GM23338 (cell line): ENCODE measurements at regions not wholly inside any gene's neighbourhood (a gene's known extent, or its start where the extent isn't known, plus 50 kb on each side); places are given as distances from the start of the nearest gene placed in this dataset.
A peak's percentile ranks its signal among the peaks of the same experiment; 100 is the strongest.

Experiments used
- ATAC-seq: fragments of 200-7000 bp; cut with Tn5 transposase; 3 replicates; pipeline ENCODE4 v1.9.1; 2020
- DNase-seq: peaks from one replicate; pipeline ENCODE4 v3.0.0-alpha.2; 2015; ENCODE audit warnings: low spot score
- H2AFZ ChIP-seq: fragments of 200-600 bp; sonication (generic); 2 replicates; pipeline ENCODE4 v1.8.0; 2016; ENCODE audit warnings: antibody characterized with exemption, mild to moderate bottlenecking, moderate library complexity
- H3F3A ChIP-seq: fragments of 200-600 bp; sonication (generic); replicated peaks from 2 replicates; pipeline ENCODE4 v1.8.0; 2017; ENCODE audit warnings: antibody characterized with exemption, mixed run types, low read depth
- H3K27ac ChIP-seq: fragments of 200-600 bp; sonication (generic); 2 replicates; pipeline ENCODE4 v1.6.1; 2016; ENCODE audit warnings: low read depth
- H3K27me3 ChIP-seq: fragments of 200-600 bp; sonication (generic); 2 replicates; pipeline ENCODE4 v1.8.0; 2016; ENCODE audit warnings: mild to moderate bottlenecking, mixed run types, moderate library complexity; ENCODE audit not compliant: insufficient read depth
- H3K36me3 ChIP-seq: fragments of 200-600 bp; sonication (generic); 2 replicates; pipeline ENCODE4 v1.8.0; 2016; ENCODE audit warnings: mild to moderate bottlenecking; ENCODE audit not compliant: insufficient read depth
- H3K4me1 ChIP-seq: fragments of 200-600 bp; sonication (generic); 2 replicates; pipeline ENCODE4 v1.8.0; 2016; ENCODE audit warnings: mild to moderate bottlenecking, moderate library complexity; ENCODE audit not compliant: insufficient read depth
- H3K4me2 ChIP-seq: fragments of 200-600 bp; sonication (generic); 2 replicates; pipeline ENCODE4 v1.7.1; 2017; ENCODE audit warnings: mixed run types
- H3K4me3 ChIP-seq: fragments of 200-600 bp; sonication (generic); 2 replicates; pipeline ENCODE4 v1.6.1; 2016; ENCODE audit warnings: mixed run types
- H3K79me2 ChIP-seq: fragments of 200-600 bp; sonication (generic); replicated peaks from 2 replicates; pipeline ENCODE4 v1.8.0; 2017; ENCODE audit warnings: mild to moderate bottlenecking; ENCODE audit not compliant: insufficient read depth
- H3K9me2 ChIP-seq: fragments of 200-600 bp; sonication (generic); 2 replicates; pipeline ENCODE4 v1.8.0; 2017; ENCODE audit not compliant: insufficient read depth
- H4K20me1 ChIP-seq: fragments of 200-600 bp; sonication (generic); replicated peaks from 2 replicates; pipeline ENCODE4 v1.8.0; 2017; ENCODE audit warnings: mild to moderate bottlenecking; ENCODE audit not compliant: insufficient read depth
- H3K27ac Mint-ChIP-seq: 2 replicates; pipeline ENCODE4 v1.8.0; 2020; ENCODE audit warnings: inconsistent platforms, mild to moderate bottlenecking, moderate library complexity, mixed read lengths
- H3K27me3 Mint-ChIP-seq: 3 replicates; pipeline ENCODE4 v1.8.0; 2022; ENCODE audit warnings: low read depth, mild to moderate bottlenecking, moderate library complexity, mixed read lengths, inconsistent platforms; ENCODE audit not compliant: insufficient read depth, poor library complexity
- H3K36me3 Mint-ChIP-seq: 3 replicates; pipeline ENCODE4 v1.8.0; 2021; ENCODE audit warnings: low read depth, mild to moderate bottlenecking, inconsistent platforms, moderate library complexity, mixed read lengths
- H3K4me1 Mint-ChIP-seq: 3 replicates; pipeline ENCODE4 v1.8.0; 2020; ENCODE audit warnings: mild to moderate bottlenecking, inconsistent platforms, mixed read lengths
- H3K4me3 Mint-ChIP-seq: 3 replicates; pipeline ENCODE4 v1.8.0; 2021; ENCODE audit warnings: moderate library complexity, mild to moderate bottlenecking, inconsistent platforms, mixed read lengths
- H3K9me3 Mint-ChIP-seq: 3 replicates; pipeline ENCODE4 v1.8.0; 2020; ENCODE audit warnings: moderate library complexity, mild to moderate bottlenecking, inconsistent platforms, mixed read lengths
- EZH2 ChIP-seq: fragments of 200-600 bp; sonication (generic); IDR thresholded peaks from one replicate; pipeline ENCODE4 v1.8.0; 2017; ENCODE audit warnings: antibody characterized with exemption, mild to moderate bottlenecking, low read depth; ENCODE audit not compliant: unreplicated experiment
- NANOG ChIP-seq: IDR thresholded peaks from 2 replicates; pipeline ENCODE4 v1.6.1; 2016; ENCODE audit warnings: antibody characterized with exemption, borderline replicate concordance
- TF ChIP-seq, protein P1 (sequence below): IDR thresholded peaks from one replicate; pipeline ENCODE4 v1.6.1; 2018; ENCODE audit warnings: antibody characterized with exemption; ENCODE audit not compliant: unreplicated experiment
- TF ChIP-seq, protein P2 (sequence below): fragments of 250-450 bp; sonication (Bioruptor Pico); IDR thresholded peaks from 2 replicates; pipeline ENCODE4 v1.5.0; 2020; ENCODE audit warnings: mild to moderate bottlenecking, moderate library complexity
- TF ChIP-seq, protein P3 (sequence below): IDR thresholded peaks from 2 replicates; pipeline ENCODE4 v1.6.1; 2016; ENCODE audit warnings: antibody characterized with exemption

DNA sequence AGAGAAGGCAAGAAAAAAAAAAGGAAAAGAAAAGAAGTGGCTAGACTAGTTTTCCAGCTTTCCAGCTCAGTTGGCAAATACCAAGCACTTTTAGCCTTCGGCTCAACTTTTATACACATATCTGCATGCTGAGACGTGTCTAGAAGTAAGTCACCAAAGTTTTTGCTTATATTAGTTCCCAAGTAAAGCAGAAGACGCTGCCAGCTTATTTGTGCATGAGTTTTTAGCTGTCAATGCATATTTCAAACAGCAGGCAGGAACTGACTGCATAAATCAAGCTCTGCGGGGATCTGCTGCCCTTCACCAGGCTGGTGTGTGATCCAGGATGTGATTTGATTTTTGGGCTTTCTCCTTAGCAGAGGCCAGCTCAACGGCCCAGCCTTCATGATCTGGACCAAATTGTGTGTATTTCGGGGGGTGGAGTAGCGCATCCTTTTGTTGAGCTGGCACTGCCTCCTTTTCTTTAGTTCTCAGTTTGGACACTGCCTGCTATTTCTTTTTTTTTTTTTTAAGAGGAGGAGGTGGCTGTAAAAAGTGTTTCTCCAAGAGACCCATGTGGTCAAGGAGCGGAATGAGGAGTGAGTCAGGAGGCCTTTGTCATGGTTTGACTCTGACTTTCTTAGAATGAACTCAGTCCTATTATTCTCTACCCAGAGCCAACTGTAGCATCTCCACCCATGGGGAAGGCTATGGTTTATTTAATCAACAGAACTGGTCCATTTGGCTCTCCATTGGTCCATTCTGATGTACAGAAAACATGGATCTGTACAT is 162.6 kb upstream of the XYLT1 start:
- Histone ChIP-seq H3F3A (no peaks in the 10 kb centered on the region), H3K4me2 (no peak overlapping the region), H3K4me1 (no peaks in the 10 kb centered on the region), H4K20me1 (no peaks in the 10 kb centered on the region), H3K36me3 (no peaks in the 10 kb centered on the region), H3K27me3 (no peaks in the 10 kb centered on the region), H3K27ac (no peak overlapping the region), H3K79me2 (no peaks in the 10 kb centered on the region), H2AFZ (peak overlapping the region; percentile 67), H3K9me2 (no peaks in the 10 kb centered on the region), H3K4me3 (no peak overlapping the region)
- peaks cover 2% of the 10 kb centered on the region for H3K27me3 Mint-ChIP-seq
- H3K9me3 Mint-ChIP-seq: peaks cover 10% of the 10 kb centered on the region
- peaks cover 2% of the 10 kb centered on the region; the same call in 1 of the 3 replicates for H3K36me3 Mint-ChIP-seq
- ATAC-seq: no peak
- TF ChIP-seq, protein P1, sequence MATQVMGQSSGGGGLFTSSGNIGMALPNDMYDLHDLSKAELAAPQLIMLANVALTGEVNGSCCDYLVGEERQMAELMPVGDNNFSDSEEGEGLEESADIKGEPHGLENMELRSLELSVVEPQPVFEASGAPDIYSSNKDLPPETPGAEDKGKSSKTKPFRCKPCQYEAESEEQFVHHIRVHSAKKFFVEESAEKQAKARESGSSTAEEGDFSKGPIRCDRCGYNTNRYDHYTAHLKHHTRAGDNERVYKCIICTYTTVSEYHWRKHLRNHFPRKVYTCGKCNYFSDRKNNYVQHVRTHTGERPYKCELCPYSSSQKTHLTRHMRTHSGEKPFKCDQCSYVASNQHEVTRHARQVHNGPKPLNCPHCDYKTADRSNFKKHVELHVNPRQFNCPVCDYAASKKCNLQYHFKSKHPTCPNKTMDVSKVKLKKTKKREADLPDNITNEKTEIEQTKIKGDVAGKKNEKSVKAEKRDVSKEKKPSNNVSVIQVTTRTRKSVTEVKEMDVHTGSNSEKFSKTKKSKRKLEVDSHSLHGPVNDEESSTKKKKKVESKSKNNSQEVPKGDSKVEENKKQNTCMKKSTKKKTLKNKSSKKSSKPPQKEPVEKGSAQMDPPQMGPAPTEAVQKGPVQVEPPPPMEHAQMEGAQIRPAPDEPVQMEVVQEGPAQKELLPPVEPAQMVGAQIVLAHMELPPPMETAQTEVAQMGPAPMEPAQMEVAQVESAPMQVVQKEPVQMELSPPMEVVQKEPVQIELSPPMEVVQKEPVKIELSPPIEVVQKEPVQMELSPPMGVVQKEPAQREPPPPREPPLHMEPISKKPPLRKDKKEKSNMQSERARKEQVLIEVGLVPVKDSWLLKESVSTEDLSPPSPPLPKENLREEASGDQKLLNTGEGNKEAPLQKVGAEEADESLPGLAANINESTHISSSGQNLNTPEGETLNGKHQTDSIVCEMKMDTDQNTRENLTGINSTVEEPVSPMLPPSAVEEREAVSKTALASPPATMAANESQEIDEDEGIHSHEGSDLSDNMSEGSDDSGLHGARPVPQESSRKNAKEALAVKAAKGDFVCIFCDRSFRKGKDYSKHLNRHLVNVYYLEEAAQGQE: no peak
- TF ChIP-seq, protein P2, sequence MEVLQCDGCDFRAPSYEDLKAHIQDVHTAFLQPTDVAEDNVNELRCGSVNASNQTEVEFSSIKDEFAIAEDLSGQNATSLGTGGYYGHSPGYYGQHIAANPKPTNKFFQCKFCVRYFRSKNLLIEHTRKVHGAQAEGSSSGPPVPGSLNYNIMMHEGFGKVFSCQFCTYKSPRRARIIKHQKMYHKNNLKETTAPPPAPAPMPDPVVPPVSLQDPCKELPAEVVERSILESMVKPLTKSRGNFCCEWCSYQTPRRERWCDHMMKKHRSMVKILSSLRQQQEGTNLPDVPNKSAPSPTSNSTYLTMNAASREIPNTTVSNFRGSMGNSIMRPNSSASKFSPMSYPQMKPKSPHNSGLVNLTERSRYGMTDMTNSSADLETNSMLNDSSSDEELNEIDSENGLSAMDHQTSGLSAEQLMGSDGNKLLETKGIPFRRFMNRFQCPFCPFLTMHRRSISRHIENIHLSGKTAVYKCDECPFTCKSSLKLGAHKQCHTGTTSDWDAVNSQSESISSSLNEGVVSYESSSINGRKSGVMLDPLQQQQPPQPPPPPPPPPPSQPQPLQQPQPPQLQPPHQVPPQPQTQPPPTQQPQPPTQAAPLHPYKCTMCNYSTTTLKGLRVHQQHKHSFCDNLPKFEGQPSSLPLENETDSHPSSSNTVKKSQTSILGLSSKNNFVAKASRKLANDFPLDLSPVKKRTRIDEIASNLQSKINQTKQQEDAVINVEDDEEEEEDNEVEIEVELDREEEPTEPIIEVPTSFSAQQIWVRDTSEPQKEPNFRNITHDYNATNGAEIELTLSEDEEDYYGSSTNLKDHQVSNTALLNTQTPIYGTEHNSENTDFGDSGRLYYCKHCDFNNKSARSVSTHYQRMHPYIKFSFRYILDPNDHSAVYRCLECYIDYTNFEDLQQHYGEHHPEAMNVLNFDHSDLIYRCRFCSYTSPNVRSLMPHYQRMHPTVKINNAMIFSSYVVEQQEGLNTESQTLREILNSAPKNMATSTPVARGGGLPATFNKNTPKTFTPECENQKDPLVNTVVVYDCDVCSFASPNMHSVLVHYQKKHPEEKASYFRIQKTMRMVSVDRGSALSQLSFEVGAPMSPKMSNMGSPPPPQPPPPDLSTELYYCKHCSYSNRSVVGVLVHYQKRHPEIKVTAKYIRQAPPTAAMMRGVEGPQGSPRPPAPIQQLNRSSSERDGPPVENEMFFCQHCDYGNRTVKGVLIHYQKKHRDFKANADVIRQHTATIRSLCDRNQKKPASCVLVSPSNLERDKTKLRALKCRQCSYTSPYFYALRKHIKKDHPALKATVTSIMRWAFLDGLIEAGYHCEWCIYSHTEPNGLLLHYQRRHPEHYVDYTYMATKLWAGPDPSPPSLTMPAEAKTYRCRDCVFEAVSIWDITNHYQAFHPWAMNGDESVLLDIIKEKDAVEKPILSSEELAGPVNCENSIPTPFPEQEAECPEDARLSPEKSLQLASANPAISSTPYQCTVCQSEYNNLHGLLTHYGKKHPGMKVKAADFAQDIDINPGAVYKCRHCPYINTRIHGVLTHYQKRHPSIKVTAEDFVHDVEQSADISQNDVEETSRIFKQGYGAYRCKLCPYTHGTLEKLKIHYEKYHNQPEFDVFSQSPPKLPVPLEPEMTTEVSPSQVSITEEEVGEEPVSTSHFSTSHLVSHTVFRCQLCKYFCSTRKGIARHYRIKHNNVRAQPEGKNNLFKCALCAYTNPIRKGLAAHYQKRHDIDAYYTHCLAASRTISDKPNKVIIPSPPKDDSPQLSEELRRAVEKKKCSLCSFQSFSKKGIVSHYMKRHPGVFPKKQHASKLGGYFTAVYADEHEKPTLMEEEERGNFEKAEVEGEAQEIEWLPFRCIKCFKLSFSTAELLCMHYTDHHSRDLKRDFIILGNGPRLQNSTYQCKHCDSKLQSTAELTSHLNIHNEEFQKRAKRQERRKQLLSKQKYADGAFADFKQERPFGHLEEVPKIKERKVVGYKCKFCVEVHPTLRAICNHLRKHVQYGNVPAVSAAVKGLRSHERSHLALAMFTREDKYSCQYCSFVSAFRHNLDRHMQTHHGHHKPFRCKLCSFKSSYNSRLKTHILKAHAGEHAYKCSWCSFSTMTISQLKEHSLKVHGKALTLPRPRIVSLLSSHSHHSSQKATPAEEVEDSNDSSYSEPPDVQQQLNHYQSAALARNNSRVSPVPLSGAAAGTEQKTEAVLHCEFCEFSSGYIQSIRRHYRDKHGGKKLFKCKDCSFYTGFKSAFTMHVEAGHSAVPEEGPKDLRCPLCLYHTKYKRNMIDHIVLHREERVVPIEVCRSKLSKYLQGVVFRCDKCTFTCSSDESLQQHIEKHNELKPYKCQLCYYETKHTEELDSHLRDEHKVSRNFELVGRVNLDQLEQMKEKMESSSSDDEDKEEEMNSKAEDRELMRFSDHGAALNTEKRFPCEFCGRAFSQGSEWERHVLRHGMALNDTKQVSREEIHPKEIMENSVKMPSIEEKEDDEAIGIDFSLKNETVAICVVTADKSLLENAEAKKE (CRISPR knock-in tag): no peak
- TF ChIP-seq EZH2 (no peak), NANOG (no peak)
- TF ChIP-seq, protein P3, sequence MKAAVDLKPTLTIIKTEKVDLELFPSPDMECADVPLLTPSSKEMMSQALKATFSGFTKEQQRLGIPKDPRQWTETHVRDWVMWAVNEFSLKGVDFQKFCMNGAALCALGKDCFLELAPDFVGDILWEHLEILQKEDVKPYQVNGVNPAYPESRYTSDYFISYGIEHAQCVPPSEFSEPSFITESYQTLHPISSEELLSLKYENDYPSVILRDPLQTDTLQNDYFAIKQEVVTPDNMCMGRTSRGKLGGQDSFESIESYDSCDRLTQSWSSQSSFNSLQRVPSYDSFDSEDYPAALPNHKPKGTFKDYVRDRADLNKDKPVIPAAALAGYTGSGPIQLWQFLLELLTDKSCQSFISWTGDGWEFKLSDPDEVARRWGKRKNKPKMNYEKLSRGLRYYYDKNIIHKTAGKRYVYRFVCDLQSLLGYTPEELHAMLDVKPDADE: no peak
- no peak for DNase-seq
- H3K4me1 Mint-ChIP-seq: peaks cover 11% of the 10 kb centered on the region
- H3K4me3 Mint-ChIP-seq: no peak overlapping the region
- no peak overlapping the region for H3K27ac Mint-ChIP-seq
